GM12878 (cell line): ENCODE measurements at regions not wholly inside any gene's neighbourhood (a gene's known extent, or its start where the extent isn't known, plus 50 kb on each side); places are given as distances from the start of the nearest gene placed in this dataset.

Source experiments
- ATAC-seq: fragments of 200-7000 bp; cut with Tn5 transposase; 3 replicates; pipeline ENCODE4 v1.9.1; 2020; ENCODE audit warnings: mild to moderate bottlenecking, moderate library complexity
- BruUV-seq: library from RNA; stranded (reverse); fragments of 400-500 nt; replicated peaks from 2 replicates; lab custom pipeline; 2021; lab: Mats Ljungman, UMichigan
- CTCF ChIA-PET: fragments of 300-600 bp; sonication (Branson Sonifier 250); formaldehyde crosslinking; extraction: SDS; loops from one replicate; lab custom pipeline; 2021; ENCODE audit warnings: inconsistent platforms; lab: Yijun Ruan, JAX
- POLR2A ChIA-PET: fragments of 350-600 bp; formaldehyde crosslinking; extraction: SDS; loops from one replicate; lab custom pipeline; 2021; ENCODE audit warnings: inconsistent platforms; lab: Charles Lee
- RAD21 ChIA-PET: fragments of 300-600 bp; sonication (Branson Sonifier 250); formaldehyde crosslinking; loops from one replicate; lab custom pipeline; 2023; ENCODE audit warnings: antibody characterized with exemption; ENCODE audit not compliant: unreplicated experiment; lab: Charles Lee
- SMC1A ChIA-PET: fragments of 300-600 bp; sonication (Branson Sonifier 250); formaldehyde crosslinking; loops from one replicate; lab custom pipeline; 2023; ENCODE audit not compliant: unreplicated experiment, uncharacterized antibody; lab: Charles Lee
- DNase-seq: peaks from one replicate; pipeline ENCODE4 v3.0.0-alpha.2; 2011; ENCODE audit warnings: low read depth, low spot score
- FAIRE-seq: peaks from 3 replicates; lab custom pipeline; 2011; peaks lifted over from hg19 to GRCh38; lab: Jason Lieb, UNC
- H2AFZ ChIP-seq: 2 replicates; pipeline ENCODE4 v1.6.0; 2011; ENCODE audit warnings: low read depth, low read length, control low read depth; ENCODE audit not compliant: control insufficient read depth
- H3K27ac ChIP-seq: 2 replicates; pipeline ENCODE4 v1.5.1; 2011; ENCODE audit warnings: control low read depth; ENCODE audit not compliant: control insufficient read depth, insufficient read depth
- H3K27me3 ChIP-seq, 2 experiments: replicated peaks in 1 of 2; 2 replicates each; pipeline versions ENCODE4 v1.6.0 to v1.6.1; 2011; ENCODE audit warnings: low read length in 1 of 2; ENCODE audit not compliant: control insufficient read depth in 2 of 2, insufficient read depth in 2 of 2
- H3K36me3 ChIP-seq, 2 experiments: 2 replicates each; pipeline ENCODE4 v1.5.1; 2011; ENCODE audit warnings: low read length in 1 of 2; ENCODE audit not compliant: control insufficient read depth in 2 of 2, insufficient read depth in 2 of 2
- H3K4me1 ChIP-seq: 2 replicates; pipeline ENCODE4 v1.6.1; 2011; ENCODE audit warnings: mild to moderate bottlenecking, low read length, moderate library complexity, mixed read lengths; ENCODE audit not compliant: control insufficient read depth, insufficient read depth
- H3K4me2 ChIP-seq: 2 replicates; pipeline ENCODE4 v1.6.0; 2011; ENCODE audit warnings: control low read depth; ENCODE audit not compliant: control insufficient read depth, insufficient read depth
- H3K4me3 ChIP-seq: fragments of 200-600 bp; sonication (generic); 2 replicates; pipeline ENCODE4 v1.5.1; 2016
- H3K79me2 ChIP-seq: 2 replicates; pipeline ENCODE4 v1.6.0; 2011; ENCODE audit warnings: low read length; ENCODE audit not compliant: control insufficient read depth, insufficient read depth
- H3K9ac ChIP-seq: 2 replicates; pipeline ENCODE4 v1.8.0; 2011; ENCODE audit warnings: low read length, control low read depth, mixed read lengths; ENCODE audit not compliant: control insufficient read depth, insufficient read depth
- H3K9me3 ChIP-seq: replicated peaks from 3 replicates; pipeline ENCODE4 v1.5.1; 2011; ENCODE audit warnings: mild to moderate bottlenecking, low read length; ENCODE audit not compliant: control insufficient read depth, insufficient read depth
- H4K20me1 ChIP-seq: 2 replicates; pipeline ENCODE4 v1.6.0; 2011; ENCODE audit not compliant: control insufficient read depth, insufficient read depth
- CEBPZ ChIP-seq: fragments of 150-350 bp; IDR thresholded peaks from 2 replicates; pipeline ENCODE4 v1.6.1; 2016; ENCODE audit warnings: low read depth, low read length
- HCFC1 ChIP-seq: fragments of 150-350 bp; IDR thresholded peaks from 2 replicates; pipeline ENCODE4 v1.6.1; 2014; ENCODE audit warnings: low read length
- MEF2A ChIP-seq: IDR thresholded peaks from 2 replicates; pipeline ENCODE4 v1.6.1; 2011; ENCODE audit warnings: low read depth, mild to moderate bottlenecking, low read length, moderate library complexity; ENCODE audit not compliant: insufficient read depth
- NR2C2 ChIP-seq: IDR thresholded peaks from 2 replicates; pipeline ENCODE4 v1.6.1; 2011; ENCODE audit warnings: borderline replicate concordance, low read depth; ENCODE audit not compliant: control insufficient read depth, insufficient read length
- NRF1 ChIP-seq: conservative IDR thresholded peaks from 2 replicates; pipeline ENCODE4 v1.6.1; 2011; ENCODE audit warnings: mild to moderate bottlenecking, low read depth, low read length, improper control_type of control experiment
- PAX8 ChIP-seq: fragments of 450-650 bp; IDR thresholded peaks from 2 replicates; pipeline ENCODE4 v1.6.1; 2017; ENCODE audit warnings: mild to moderate bottlenecking, moderate library complexity
- STAT1 ChIP-seq: fragments of 450-650 bp; conservative IDR thresholded peaks from 2 replicates; pipeline ENCODE4 v1.6.1; 2014; ENCODE audit warnings: antibody characterized with exemption, mild to moderate bottlenecking
- USF2 ChIP-seq: IDR thresholded peaks from 2 replicates; pipeline ENCODE4 v1.6.1; 2011; ENCODE audit warnings: low read depth, low read length, improper control_type of control experiment, borderline replicate concordance
- YBX1 ChIP-seq: fragments of 450-650 bp; IDR thresholded peaks from 2 replicates; pipeline ENCODE4 v1.6.1; 2016; ENCODE audit warnings: antibody characterized with exemption
- ZBTB4 ChIP-seq: fragments of 450-650 bp; formaldehyde crosslinking; IDR thresholded peaks from 2 replicates; pipeline ENCODE4 v1.4.0; 2022; ENCODE audit warnings: mild to moderate bottlenecking, moderate library complexity
- WGBS: methylation state at CpG from one replicate; pipeline ENCODE4 v1.1.6; 2016; ENCODE audit warnings: low lambda C conversion rate; ENCODE audit not compliant: insufficient replicate concordance, insufficient coverage; ENCODE audit errors: missing lambda C conversion rate; 5-methylcytosine and 5-hydroxymethylcytosine counted together
- in situ Hi-C: fragments of 300-500 bp; cut with MboI; formaldehyde crosslinking; loops from 9 replicates; pipeline ENCODE4 v1.14.3; 2018; ENCODE audit warnings: mixed read lengths
- intact Hi-C: fragments of 100-400 bp; cut with micrococcal nuclease; formaldehyde crosslinking; loops from one replicate; pipeline ENCODE4 v1.14.2; 2022; ENCODE audit not compliant: unreplicated experiment
- TF ChIP-seq, protein P1 (sequence below): IDR thresholded peaks from 2 replicates; pipeline ENCODE4 v1.6.1; 2011; ENCODE audit warnings: mild to moderate bottlenecking, low read depth, low read length, moderate library complexity; ENCODE audit not compliant: insufficient replicate concordance
- TF ChIP-seq, protein P2 (sequence below): fragments of 150-350 bp; IDR thresholded peaks from 2 replicates; pipeline ENCODE4 v1.6.1; 2014; ENCODE audit warnings: mild to moderate bottlenecking, low read depth, low read length

DNA sequence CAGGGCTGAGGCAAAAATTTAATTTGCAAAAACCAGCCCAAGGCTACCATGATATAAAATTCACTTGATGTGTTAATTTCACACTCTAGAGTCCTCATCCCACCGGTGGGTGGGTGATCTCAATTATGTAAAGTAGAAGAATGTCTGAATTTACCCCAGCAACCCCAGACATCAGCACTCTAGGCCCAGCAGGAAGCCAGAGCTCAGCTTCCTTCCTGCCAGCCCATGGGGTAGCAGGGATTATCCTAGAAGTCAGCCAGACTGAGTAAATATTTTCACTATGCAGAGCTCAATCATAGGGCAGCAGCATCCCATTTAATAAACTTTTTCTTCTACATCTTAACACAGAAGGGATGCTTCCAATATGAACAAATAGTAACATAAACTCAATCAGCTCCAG, 71.0 kb downstream of the SIPA1L2 start (continued):
- TF ChIP-seq NRF1: no peak
- TF ChIP-seq HCFC1: no peak
- no peak for TF ChIP-seq NR2C2
- no peak for TF ChIP-seq STAT1
- TF ChIP-seq MEF2A: no peak

GRCh38 chr1:232557502-232558191, 72.3 kb downstream of the SIPA1L2 start:
- no peak for ATAC-seq
- Histone ChIP-seq H3K27ac (no peak overlapping the region), H3K4me1 (no peaks in the 10 kb centered on the region), H3K9me3 (no peaks in the 10 kb centered on the region), H3K79me2 (no peaks in the 10 kb centered on the region), H2AFZ (no peak overlapping the region), H3K9ac (no peak overlapping the region), H3K4me2 (no peak overlapping the region), H3K4me3 (no peak overlapping the region), H4K20me1 (no peaks in the 10 kb centered on the region), H3K36me3 (no peaks in the 10 kb centered on the region), H3K27me3 (peaks cover 3% of the 10 kb centered on the region in 2 experiments; a peak in 2 of 4 replicates)
- SMC1A ChIA-PET: no interaction called here
- 55% methylated on average over 3 of the region's 3 CpGs for WGBS
- no peak for DNase-seq
- in situ Hi-C loops: no loop called here
- no peak for FAIRE-seq
- RAD21 ChIA-PET: no interaction called here
- BruUV-seq: no TSS peak
- CTCF ChIA-PET: no interaction called here
- POLR2A ChIA-PET: no interaction called here
- intact Hi-C loops: no loop called here
- TF ChIP-seq, protein P1, sequence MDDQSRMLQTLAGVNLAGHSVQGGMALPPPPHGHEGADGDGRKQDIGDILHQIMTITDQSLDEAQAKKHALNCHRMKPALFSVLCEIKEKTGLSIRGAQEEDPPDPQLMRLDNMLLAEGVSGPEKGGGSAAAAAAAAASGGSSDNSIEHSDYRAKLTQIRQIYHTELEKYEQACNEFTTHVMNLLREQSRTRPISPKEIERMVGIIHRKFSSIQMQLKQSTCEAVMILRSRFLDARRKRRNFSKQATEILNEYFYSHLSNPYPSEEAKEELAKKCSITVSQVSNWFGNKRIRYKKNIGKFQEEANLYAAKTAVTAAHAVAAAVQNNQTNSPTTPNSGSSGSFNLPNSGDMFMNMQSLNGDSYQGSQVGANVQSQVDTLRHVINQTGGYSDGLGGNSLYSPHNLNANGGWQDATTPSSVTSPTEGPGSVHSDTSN: no peak
- no peak for TF ChIP-seq USF2
- no peak for TF ChIP-seq PAX8
- TF ChIP-seq ZBTB4 (CRISPR knock-in tag): no peak
- no peak for TF ChIP-seq CEBPZ
- TF ChIP-seq, protein P2, sequence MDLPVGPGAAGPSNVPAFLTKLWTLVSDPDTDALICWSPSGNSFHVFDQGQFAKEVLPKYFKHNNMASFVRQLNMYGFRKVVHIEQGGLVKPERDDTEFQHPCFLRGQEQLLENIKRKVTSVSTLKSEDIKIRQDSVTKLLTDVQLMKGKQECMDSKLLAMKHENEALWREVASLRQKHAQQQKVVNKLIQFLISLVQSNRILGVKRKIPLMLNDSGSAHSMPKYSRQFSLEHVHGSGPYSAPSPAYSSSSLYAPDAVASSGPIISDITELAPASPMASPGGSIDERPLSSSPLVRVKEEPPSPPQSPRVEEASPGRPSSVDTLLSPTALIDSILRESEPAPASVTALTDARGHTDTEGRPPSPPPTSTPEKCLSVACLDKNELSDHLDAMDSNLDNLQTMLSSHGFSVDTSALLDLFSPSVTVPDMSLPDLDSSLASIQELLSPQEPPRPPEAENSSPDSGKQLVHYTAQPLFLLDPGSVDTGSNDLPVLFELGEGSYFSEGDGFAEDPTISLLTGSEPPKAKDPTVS: no peak
- no peak for TF ChIP-seq YBX1
